ENCODE measurements at regions not wholly inside any gene's neighbourhood (a gene's known extent, or its start where the extent isn't known, plus 50 kb on each side); places are given as distances from the start of the nearest gene placed in this dataset.

DNA sequence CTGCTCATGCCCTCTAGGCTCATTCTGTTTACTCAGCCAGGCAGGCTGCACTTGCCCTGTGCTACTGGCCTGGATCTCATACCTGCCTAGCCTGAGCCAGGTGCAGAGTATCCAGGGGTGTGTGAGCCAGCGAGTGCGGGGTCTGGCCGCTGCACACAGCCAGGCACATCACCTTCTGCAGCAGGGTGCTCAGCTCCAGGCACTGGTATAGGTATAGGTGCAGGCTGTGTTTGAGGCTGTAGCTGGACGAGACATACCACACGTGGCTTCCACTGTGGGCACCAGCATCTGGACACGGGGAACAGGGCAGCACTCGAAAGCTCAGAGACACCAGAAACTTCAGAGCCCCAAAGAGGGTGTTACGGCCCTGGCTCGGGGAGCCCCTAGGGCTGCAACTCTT, 424.2 kb downstream of the RERGL start:
- no peak for TF ChIP-seq CTCF (IDR thresholded peaks at IDR 0.05)
- DNase-seq, result no peak
- Histone ChIP-seq H3K4me3 (no peak overlapping the region), H3K27ac (no peak overlapping the region), H3K4me1 (no peaks in the 10 kb centered on the region), H3K9me3 (peaks cover 0 to 6% (median 0%) of the 10 kb centered on the region in 11 donors), H3K36me3 (no peaks in the 10 kb centered on the region), H3K27me3 (no peaks in the 10 kb centered on the region)
- 91 to 92% methylated on average over 9 of the region's 9 CpGs for WGBS, 2 donors
- ATAC-seq, result no peak
- intact Hi-C loops (cut with DNase I), result no loop called here

DNA sequence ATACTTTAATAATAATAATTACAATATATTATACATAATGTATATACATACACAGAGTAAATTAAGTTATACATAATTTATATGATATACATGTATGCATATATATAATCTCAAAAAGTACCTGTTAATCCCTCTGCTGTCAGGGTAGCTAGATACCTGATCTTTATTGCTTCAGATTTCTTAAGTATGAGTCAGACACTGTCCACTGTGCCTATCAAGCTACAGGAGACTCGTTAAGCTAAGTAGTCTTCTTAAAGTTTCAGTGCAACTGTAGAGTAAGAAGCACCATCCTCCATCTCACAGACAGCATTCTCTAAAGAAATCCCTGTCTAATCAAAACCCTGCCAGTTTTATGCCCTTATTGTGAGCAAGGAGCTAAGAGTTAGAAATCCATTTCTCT, 428.7 kb downstream of the RERGL start:
- ATAC-seq, result no peak
- no peak for TF ChIP-seq CTCF (IDR thresholded peaks at IDR 0.05)
- Histone ChIP-seq H3K9me3 (peaks cover 0 to 6% (median 0%) of the 10 kb centered on the region in 11 donors), H3K36me3 (no peaks in the 10 kb centered on the region), H3K4me1 (no peaks in the 10 kb centered on the region), H3K27ac (no peak overlapping the region), H3K4me3 (no peak overlapping the region), H3K27me3 (no peaks in the 10 kb centered on the region)
- 38 to 60% methylated on average over 1 of the region's 1 CpG for WGBS, 2 donors
- intact Hi-C loops (cut with DNase I), result no loop called here
- no peak for DNase-seq

GRCh38 chr12:17652436-17652835, 437.6 kb downstream of the RERGL start:
- H3K9me3 ChIP-seq, result no peaks in the 10 kb centered on the region
- H3K27ac ChIP-seq, result no peak overlapping the region
- ATAC-seq, result no peak
- no peak for DNase-seq
- no peaks in the 10 kb centered on the region for H3K36me3 ChIP-seq
- H3K4me3 ChIP-seq, result no peak overlapping the region
- TF ChIP-seq CTCF (IDR thresholded peaks at IDR 0.05), result no peak
- no peaks in the 10 kb centered on the region for H3K4me1 ChIP-seq
- no peaks in the 10 kb centered on the region for H3K27me3 ChIP-seq
- 61 to 62% methylated on average over 2 of the region's 2 CpGs for WGBS, 2 donors
- intact Hi-C loops (cut with DNase I), result no loop called here

DNA sequence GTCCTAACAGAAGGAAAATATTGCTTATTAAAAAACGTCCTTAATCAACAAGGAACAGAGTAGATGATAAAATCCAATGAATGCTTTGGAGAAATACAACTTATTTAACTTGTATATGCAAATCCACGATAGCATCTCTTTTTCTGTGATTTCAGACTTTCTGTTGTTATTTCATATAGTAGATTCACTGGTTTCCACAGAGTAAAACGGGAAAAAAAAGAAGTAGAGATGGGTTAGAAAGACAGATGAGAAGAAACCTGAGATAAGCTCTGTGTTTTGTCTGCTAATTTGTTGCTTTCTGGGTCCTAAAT, 447.7 kb downstream of the RERGL start:
- Histone ChIP-seq H3K36me3 (no peaks in the 10 kb centered on the region), H3K27me3 (peaks cover 0 to 10% (median 0%) of the 10 kb centered on the region in 7 donors), H3K27ac (no peak overlapping the region), H3K4me3 (no peak overlapping the region), H3K9me3 (no peaks in the 10 kb centered on the region), H3K4me1 (no peaks in the 10 kb centered on the region)
- no peak for DNase-seq
- WGBS, 2 donors, result 27 to 32% methylated on average over 3 of the region's 3 CpGs
- intact Hi-C loops (cut with DNase I), result loop anchor here in 1 of 10 donors (5.0 to 10.0 kb wide), 2 partner anchors 1255 to 1567 kb away; no protein-coding TSS in a partner anchor
- peak in 1 of 9 donors; percentile 15 for TF ChIP-seq CTCF (IDR thresholded peaks at IDR 0.05)
- no peak for ATAC-seq

All from heart right ventricle (tissue), 16 donors.